ENCODE measurements at regions not wholly inside any gene's neighbourhood (a gene's known extent, or its start where the extent isn't known, plus 50 kb on each side); places are given as distances from the start of the nearest gene placed in this dataset.
"Not testable (repeated sequence)": the region's sequence is repeated elsewhere in the genome, so short reads cannot be mapped to it uniquely, and the experiment has no call there.

- DNase-seq = not testable (repeated sequence)
These were observed 54.7 kb upstream of the NBPF15 start for GRCh38 chr1:144516172-144516571.

GRCh38 chr1:144516906-144517305 lies 55.4 kb upstream of the NBPF15 start:
- not testable (repeated sequence) for DNase-seq

- not testable (repeated sequence) for DNase-seq
These were observed 57.0 kb upstream of the NBPF15 start for GRCh38 chr1:144518439-144518838.

- DNase-seq = not testable (repeated sequence)
These were observed 58.2 kb upstream of the NBPF15 start for GRCh38 chr1:144519528-144520189.

GRCh38 chr1:144523661-144524407 lies 62.4 kb upstream of the NBPF15 start:
- DNase-seq = peak; percentile 69

- DNase-seq = peak; percentile 19
These were observed 60.5 kb upstream of the PPIAL4F start for GRCh38 chr1:144532156-144532607.

- not testable (repeated sequence) for DNase-seq
These were observed 59.2 kb upstream of the PPIAL4F start for GRCh38 chr1:144533480-144533879.

- not testable (repeated sequence) for DNase-seq
These were observed 58.4 kb upstream of the PPIAL4F start for GRCh38 chr1:144534286-144534685.

- not testable (repeated sequence) for DNase-seq
These were observed 56.0 kb upstream of the PPIAL4F start for GRCh38 chr1:144536677-144537076.

GRCh38 chr1:144537234-144537633 lies 55.5 kb upstream of the PPIAL4F start:
- not testable (repeated sequence) for DNase-seq

- DNase-seq = not testable (repeated sequence)
These were observed 54.0 kb upstream of the PPIAL4F start for GRCh38 chr1:144538736-144539135.

GRCh38 chr1:144539191-144539960 lies 53.3 kb upstream of the PPIAL4F start:
- not testable (repeated sequence) for DNase-seq
